Spleen (tissue), 7 donors: ENCODE measurements at regions not wholly inside any gene's neighbourhood (a gene's known extent, or its start where the extent isn't known, plus 50 kb on each side); places are given as distances from the start of the nearest gene placed in this dataset.

Experiments used
- CTCF ChIP-seq, 11 experiments: fragments of 200-600 bp in 7 of 11; fragments of 450-650 bp in 4 of 11; sonication (generic) in 4 of 11; IDR thresholded peaks in 8 of 11; conservative IDR thresholded peaks in 3 of 11; 1 replicate in 7 of 11; 2 replicates in 4 of 11; pipeline versions ENCODE4 v1.4.0 to v1.8.0; 2016 to 2021; ENCODE audit warnings: antibody characterized with exemption in 11 of 11, inconsistent platforms in 4 of 11, mild to moderate bottlenecking in 1 of 11
- POLR2AphosphoS5 ChIP-seq, 3 donors: sonication (generic); formaldehyde crosslinking; IDR thresholded peaks; one replicate each; pipeline ENCODE4 v1.5.1; 2017; ENCODE audit warnings: antibody characterized with exemption in 3 of 3
- donor health status: DM: no; HTN: no; CAD: no; lungs with moderate emphysema.
- donor health status: DM: no; HTN: no; CAD: no.
- donor health status: DM: no; HTN: no; CAD: no.

GRCh38 chr10:75294866-75295701, 59.3 kb upstream of the COMTD1 start:
- peak in 5 of 11 experiments; percentile 13 to 38 (median 30) for TF ChIP-seq CTCF (IDR thresholded peaks at IDR 0.05 in 8 of 11, conservative IDR thresholded peaks at IDR 0.05 in 3 of 11)
- TF ChIP-seq POLR2AphosphoS5 (IDR thresholded peaks at IDR 0.05) = peak in 2 of 3 donors; percentile 79 to 82
